Hippocampal formation (tissue), 2 donors: ENCODE measurements at regions not wholly inside any gene's neighbourhood (a gene's known extent, or its start where the extent isn't known, plus 50 kb on each side); places are given as distances from the start of the nearest gene placed in this dataset.
A peak's percentile ranks its signal among the peaks of the same experiment; 100 is the strongest.
"Not testable (repeated sequence)": the region's sequence is repeated elsewhere in the genome, so short reads cannot be mapped to it uniquely, and the experiment has no call there.

Experiments used
- DNase-seq, 2 donors: peaks; one replicate each; lab custom pipeline; 2025; lab: John Stamatoyannopoulos, UW

DNA sequence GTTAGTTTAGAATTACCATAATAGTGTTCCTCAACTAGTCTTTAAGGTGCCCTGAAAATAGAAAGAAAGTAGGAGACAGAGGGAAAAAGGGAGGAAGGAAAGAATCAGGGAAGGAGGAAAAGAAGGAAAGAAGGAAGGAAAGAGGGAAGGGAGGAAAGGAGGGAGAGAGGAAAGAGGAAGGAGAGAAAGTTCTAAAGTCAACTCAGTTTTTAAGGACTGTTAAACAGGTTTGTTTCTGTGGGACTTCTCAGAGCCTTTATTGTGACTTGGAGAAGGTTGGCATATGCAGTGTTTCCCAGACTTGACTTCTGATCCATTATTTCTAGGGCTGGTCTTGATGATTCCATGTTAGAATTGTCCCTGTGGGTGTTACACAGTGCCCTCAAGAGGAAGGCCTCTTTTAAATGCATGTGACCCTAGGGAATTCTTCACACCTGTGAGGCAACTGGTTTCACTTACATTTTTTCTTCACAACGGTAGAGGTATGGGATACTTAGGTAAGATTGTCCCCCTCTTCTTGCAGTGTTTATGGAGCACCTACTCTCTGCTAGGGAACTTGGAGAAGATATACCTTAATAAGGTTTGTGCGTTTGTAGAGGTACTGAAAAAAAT is 132.7 kb upstream of the GMDS start:
- DNase-seq, result no peak

DNA sequence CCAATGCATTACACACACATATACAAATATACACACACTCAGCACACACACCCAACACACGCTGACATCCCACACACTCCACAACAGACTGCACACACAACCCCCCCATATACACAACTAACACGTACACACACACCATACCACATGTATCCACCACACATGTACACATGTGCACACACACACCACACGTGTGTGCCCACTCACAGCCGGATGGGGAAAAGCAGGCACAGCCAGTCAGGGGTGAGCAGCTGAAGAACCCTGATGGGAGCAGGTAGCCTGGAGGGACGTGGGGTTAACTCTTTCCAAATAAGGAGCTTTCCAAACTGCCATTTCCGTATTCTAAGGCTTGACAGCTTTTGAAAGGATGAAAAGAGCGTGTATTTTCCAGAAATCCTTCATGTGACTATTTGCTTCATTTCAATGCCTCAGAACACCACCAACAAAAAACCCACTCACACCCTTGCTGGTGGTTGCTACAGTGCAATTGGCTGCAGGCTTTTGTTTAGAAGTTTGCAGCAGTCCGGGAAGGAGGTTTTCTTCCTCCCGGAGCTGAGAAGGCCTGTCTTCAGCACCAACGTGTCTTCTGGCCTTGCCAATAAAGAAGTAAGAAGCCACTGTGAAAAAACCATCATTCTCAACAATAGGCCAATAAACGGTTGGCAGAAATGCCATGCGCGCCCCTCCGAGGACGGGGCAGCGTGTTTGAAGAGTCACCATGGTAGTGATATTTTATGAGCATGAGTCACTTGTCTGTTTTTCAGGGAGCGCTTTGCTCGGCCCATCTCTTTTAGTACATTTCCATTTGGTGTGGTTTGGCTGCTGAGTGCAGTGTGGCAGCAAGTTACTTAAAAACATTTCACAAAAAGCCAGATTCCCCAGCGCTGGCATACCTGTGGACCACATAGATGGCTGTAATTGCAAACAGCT is 131.3 kb upstream of the GMDS start:
- no peak for DNase-seq

DNA sequence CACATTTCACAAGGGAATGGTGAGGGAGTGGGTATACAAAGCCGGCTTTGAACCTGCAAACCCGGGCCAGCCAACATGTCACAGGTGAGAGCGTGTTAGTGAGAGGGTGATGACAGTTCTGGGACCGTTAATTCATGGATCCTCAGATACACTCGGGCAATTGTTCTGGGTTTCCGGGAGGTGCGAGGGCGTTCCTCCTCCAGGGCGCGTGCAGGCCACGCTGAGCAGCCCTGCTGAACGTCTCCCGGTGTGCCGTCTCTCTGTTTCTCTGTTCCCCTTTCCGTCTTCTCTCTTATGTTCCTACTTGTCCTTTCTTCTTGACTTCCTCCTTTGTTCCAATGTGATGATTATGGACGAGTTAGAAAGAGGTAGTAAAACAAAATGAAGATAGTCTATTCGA is 130.0 kb upstream of the GMDS start:
- no peak for DNase-seq

DNA sequence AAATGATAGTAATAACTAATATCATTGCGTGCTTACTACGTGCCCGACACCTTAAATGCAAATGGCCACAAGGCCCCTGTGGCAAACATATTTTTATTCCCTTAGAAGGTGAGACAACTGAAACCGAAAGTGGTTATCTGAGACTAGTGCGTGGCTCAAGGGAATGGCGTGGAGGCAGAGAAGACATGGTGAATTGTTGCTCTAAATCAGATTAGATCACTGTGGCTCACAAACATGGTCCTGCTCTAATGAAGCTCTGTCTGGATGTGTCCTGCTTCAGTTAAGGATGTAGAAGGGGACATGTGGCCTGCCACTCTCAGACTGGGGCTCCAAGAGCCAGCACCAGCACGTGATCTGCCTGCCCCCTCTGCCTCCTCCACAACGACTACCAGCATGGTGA is 124.2 kb upstream of the GMDS start:
- DNase-seq, result no peak

DNA sequence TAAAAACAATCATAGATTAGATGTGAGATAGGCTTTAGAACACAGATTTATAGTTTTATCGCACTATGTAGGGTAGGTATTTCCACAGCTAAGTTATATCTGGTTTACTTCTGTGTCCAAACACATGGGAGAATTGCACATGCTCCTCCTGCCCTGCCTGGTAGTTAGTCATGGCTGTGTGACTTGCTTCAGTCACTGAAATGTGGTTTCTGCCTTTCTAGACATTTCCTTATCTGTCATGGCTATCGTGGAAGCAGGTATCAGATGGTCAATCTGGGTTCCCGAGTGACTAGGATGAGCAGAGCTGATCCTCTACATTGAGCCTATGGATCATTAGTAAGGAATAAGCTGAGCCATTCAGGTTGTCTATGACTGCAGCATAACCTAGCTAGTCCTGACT is 117.8 kb upstream of the GMDS start:
- no peak for DNase-seq

DNA sequence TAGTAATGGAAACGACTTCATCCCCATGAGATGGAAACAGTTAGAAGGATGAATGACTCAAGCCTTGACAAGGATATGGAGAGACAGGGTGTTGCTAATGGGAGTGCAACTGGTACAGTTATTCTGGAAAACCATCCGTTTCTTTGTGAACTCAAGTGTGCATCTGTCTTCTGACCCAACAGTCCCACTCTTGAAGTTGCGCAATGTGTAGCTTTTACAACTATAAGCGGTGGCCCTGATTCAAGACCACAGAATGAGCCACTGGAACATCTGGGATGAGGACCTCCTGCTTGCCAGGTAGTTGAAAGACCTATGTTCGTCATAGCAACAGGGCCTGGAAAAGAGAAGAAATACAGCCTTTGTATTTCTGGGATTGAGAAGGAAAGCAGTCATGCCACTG is 115.8 kb upstream of the GMDS start:
- no peak for DNase-seq

DNA sequence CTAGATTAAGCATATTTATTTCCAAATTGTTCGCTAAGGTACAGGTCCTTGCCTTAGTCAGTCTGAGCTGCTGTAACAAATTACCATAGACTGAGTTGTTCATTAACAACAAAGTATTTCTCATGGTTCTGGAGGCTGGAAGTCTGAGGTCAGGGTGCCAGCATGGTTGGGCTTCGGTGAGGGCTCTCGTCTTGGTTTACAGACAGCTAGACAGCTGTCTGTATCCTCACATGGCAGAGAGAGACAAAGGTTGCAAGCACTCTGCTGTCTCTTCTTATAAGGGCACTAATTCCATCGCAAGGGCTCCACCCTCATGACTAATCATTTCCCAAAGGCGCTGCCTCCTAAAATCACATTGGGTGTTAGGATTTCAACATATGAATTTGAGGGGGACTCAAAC is 115.3 kb upstream of the GMDS start:
- DNase-seq, result no peak

DNA sequence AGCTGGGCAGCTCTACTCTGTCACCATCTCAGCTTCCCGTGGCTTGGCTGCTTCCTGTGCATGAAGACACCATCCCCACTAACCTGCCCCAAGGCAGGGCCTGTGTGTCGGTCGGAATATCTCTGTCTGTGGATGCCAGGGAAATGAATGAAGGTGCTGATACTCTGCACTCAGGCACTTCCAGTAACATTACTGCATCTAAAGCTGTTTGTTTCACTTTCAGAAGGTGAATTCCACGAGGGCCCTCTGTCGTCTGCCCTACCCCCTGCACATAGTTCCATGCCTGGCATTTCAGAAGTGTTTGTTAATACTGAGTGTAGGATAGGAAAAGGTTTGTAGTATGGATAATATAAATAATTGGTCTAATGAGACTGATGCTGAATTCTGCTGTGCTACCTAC is 114.7 kb upstream of the GMDS start:
- no peak for DNase-seq

DNA sequence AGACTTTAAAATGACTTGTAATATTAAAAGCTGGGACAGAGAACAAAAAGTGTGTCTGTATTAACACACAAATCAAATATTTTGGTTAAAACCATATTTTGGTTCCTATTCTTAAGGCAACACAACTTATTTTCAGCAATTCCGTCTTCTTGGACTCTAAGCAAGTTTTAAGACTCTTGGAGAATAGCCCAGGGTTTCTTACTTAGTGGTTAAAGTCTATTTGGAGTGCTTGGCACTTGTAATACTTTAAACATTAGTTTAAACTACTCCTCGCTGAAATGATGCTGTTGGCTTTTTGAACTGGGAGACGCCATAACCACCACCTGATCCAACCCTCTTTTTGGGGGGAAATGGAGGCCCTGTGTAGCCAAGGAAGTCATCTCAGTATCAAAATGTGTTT is 109.7 kb upstream of the GMDS start:
- no peak for DNase-seq

DNA sequence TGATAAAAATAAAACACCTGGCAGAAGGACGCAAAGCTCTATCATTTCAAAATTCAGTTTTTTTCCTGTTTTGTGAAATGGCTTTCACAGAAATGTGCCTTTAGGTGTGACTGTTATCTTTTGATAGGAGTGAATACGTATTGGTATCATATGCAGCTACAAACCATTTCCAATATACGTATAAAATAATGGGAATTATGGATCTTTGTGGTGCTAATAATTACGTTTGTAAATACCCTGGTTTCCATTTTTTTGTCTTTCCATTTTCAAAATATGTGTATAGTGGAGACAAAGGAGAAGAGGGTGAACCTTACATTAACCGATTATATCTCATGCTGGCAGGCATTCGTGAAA is 108.7 kb upstream of the GMDS start:
- no peak for DNase-seq

DNA sequence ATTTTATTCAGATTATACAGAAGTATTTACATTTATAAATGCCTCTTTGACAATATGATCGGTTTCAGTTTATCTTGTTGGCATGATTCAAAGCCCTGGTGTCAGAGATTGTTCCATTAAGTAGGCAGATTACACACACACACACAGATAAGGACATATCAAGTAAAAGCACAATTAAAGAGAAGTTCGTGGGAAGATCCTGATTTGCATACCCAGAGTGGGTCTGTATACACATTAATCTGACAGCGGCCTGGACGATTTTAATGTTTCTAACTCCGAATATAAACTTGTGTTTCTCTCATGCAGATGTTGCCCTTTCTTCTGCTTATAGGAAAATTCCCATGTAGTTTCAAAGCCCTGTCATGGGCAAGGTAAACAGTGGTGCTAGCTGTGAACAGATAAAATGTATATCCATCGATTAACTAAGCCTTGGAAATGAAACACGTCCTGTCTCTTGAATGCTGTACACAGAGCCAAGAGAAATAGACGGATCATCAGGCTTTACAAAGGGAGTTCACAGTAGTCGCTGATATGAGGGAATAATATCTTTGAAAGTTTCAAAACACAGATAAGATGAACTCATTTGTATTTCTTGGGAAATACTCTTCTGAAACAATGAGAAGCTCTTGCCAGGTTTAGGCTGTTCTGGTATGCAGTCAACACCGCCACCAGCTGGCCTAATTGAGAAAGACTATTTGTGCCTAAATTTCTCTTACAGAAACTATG is 108.2 kb upstream of the GMDS start:
- peak; percentile 18 to 21 for DNase-seq

DNA sequence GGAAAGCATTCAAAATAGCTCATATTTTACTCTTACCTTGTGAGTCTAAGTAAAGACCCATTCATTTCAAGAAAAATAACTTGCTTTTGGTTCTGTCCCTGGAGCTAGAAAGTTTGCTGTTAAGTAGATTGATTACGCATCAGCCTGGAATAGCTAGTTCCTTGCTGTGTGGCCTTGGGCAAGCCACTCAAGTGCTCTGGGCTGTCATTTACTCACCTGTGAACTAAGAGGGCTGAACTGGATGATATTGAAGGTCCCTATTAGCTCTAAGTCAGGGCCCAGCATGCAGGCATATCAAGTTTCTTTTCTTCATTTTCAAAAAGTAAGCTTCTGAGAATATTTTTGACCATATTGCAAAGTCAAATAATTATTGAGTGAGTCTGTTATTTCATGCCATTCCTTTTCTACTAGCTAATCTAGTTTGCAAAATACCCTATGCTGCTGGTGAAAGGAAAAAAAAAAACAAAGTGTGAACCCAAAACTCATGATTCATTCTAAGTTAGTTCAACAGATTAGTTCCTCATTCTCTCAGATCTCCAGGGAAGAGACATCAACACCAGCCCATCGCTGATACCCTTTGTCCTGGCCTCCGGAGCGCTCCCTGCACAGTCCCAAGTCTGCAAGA is 106.5 kb upstream of the GMDS start:
- DNase-seq, result no peak

DNA sequence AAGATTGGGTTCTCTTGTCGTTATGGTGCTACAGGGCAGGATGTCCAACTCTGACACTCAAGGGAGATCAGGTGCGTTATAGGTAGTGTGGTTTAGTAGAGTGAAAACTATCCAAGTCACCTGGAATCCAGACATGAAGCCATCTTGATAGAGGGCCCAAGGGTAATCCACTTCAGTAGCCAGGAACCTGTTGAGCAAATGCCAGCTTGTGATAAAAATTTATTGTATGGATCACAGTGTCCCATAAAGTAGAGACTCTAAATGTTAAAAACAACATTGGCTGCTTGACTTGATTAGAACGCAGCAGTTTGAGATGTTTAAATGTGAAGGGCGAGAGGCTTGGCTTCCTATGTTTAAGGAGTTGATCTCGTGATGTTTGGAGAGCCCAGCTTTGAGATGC is 105.7 kb upstream of the GMDS start:
- DNase-seq, result no peak

DNA sequence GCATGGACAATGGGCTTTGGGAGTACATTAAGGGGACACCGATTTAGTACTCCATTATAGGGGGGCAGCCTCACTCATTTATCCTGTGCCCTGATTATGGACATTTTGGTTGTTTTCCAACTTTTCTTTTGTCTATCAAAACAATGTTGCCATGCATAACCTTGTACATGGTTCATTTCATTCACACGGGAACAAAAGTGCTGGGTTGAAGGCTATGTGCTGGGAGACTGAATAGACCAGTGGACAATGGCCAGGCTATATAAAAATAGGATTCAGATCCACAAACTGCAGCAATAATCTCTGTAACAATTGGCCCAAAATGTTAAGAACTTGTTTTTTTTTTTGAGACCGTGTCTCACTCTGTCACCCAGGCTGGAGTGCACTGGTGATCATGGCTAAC is 100.7 kb upstream of the GMDS start:
- no peak for DNase-seq

DNA sequence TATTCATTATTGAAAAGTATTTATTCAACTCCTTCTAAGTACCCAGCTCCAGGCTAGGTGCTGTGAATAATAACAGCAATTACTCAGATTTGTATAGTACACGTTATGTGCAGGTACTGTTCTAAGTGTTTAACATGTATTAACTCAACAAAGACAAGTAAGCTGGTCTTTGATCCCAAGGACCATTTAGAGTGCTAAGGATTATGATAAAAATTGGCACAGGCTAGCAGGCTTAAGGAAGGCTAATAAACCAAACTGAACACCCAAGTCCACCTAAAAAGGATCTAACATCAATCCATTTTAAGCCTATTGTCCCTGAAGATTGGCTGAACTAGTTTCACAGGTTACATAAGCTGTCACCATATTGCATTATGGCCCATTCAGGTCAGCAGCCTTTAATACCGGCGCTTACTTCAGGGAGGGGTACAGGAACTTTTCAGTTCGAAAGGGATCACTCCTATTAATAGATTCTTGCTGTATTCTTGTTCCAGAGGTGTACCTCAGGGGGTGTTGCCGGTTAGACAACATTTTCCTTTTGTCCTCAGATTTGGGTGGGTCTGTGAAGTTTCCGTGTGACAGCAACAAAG is 99.0 kb upstream of the GMDS start:
- DNase-seq, result no peak

DNA sequence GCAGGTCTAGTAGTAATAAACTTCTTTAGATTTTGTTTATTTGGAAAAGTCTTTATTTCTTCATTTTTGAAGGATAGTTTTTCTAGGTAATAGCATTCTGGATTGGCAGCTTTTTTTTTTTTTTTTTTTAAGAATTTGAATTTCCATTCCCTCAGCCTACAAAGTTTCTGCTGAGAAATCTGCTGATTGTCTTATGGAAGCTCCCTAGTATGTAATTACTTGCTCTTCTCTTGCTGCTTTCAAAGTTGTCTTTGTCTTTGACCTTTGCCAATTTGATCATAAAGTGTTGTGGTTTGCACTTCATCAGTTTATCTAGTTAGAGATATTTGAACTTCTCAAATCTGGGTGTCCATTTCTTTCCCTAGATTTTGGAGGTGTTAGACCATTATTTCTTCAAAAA is 82.2 kb upstream of the GMDS start:
- DNase-seq, result no peak

DNA sequence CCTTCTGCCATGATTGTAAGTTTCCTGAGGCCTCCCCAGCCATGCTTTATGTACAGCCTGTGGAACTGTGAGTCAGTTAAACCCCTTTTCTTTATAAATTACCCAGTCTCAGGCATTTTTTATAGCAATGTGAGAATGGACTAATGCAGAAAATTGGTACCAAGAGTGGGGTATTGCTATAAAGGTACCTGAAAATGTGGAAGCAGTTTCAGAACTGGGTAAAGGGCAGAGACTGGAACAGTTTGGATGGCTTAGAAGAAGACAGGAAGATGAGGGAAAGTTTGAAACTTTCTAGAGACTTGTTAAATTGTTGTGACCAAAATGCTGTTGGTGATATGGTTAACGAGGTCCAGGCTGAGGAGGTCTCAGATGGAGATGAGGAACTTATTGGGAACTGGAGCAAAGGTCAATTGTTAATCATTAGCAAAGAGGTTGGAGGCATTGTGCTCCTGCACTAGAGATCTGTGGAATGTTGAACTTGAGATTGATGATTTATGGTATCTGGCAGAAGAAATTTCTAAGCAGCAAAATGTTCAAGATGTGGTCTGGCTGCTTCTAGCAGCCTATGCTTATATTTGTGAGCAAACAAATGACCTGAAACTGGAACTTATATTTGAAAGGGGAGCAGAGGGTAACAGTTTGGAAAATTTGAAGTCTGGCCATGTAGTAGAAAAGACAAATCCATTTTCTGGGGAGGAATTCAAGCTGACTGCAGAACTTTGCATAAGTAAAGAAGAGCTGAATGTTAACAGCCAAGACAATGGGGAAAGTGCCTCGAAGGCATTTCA is 79.0 kb upstream of the GMDS start:
- no peak for DNase-seq

DNA sequence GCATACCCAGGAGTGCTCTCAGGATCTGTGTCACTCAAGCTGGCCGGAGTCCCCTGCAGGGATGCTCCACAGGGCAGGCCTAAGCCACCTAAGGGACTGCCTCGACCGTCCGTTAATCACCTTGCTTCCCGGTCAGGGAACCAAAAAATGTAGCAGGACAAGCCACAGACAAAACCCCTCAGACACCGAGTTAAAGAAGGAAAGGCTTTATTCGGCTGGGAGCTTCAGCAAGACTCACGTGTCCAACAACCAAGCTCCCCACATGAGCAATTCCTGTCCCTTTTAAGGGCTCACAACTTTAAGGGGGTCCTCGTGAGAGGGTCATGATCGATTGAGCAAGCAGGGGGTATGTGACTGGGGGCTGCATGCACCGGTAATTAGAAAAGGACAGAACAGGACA is 72.1 kb upstream of the GMDS start:
- not testable (repeated sequence) for DNase-seq

DNA sequence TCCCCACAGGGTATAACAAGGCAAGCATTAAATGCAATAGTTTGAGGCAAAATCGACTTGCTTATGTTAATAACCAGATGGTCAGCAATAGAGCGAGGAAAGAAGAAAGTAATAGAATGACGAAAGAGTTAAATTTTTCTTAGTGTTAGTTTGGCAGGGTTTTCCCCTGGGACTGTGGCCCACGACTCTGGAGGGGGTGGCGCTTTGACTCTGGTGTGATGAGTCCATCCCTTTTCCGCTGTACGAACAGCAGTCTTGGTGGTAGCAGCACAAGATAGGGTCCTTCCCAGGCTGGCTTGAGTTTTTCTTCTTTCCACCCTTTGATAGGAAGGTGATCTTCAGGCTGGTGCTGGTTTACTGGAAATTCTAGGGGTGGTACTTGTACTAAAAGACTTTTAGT is 69.2 kb upstream of the GMDS start:
- no peak for DNase-seq

DNA sequence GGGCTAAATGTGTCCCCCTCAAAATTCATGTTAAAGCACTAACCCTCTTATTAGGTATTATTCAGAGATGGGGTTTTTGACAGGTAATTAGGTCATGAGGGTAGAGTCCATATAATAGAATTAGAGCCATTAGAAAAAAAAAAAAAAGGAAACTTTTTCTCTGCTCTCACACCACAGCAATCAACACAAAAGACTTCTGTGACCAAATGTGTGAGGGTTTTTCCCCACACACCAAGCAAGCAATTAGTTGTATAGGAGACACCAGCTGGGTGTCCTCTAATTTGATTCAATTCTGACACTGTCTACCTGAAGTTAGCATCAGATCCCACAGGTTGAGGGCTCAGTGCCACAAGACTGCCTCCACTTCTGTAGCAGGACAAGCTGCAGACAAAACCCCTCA is 64.6 kb upstream of the GMDS start:
- no peak for DNase-seq

DNA sequence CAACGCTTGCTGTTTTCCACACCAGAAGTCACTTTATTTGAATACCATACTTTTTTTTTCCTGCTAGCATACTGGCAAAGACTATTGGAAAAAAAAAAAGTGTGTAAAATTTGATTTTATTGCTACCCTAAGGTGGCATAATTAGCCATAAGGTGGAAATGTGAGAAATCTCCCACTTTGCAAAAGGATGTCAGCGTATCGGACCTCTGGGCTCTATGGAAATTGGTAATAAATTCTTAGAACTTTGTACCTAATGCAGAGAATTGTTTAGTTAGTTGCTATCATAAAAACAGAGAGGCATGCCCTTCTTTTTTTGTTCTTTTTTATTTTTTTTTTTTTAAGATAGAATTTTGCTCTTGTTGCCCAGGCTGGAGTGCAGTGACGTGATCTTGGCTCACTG is 63.7 kb upstream of the GMDS start:
- no peak for DNase-seq

DNA sequence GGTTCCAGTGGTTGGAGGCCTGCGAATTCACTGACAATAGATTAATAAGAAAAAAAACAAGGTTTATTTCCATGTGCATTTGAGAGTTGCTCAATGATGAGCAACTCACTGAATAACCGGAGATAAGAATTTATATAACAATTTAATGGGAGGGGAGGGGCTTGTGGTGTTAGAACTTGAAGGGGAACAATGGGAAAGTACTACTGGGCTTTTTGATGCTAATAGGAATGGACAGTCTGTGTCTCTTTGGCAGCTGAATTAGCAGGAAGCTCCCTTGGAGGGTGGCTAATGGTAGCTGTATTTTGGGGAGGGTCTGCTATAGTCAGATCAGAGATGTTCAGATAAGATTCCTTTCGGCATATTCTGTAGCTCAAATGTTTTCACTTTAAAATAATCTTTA is 62.4 kb upstream of the GMDS start:
- DNase-seq, result no peak
